Heart left ventricle (tissue), 16 donors: ENCODE measurements at regions not wholly inside any gene's neighbourhood (a gene's known extent, or its start where the extent isn't known, plus 50 kb on each side); places are given as distances from the start of the nearest gene placed in this dataset.

Source experiments
- ATAC-seq, 4 donors: fragments of 200-7000 bp; cut with Tn5 transposase; one replicate each; pipeline ENCODE4 v1.9.1; 2020 to 2022; ENCODE audit warnings: moderate library complexity in 4 of 4, mild to moderate bottlenecking in 3 of 4, moderate number of reproducible peaks in 1 of 4
- DNase-seq, 5 donors: peaks; one replicate each; pipeline ENCODE4 v3.0.0-alpha.2; 2020
- H3K27ac ChIP-seq, 12 donors: fragments of 200-600 bp; sonication (generic) in 4 of 12; one replicate each; pipeline versions ENCODE4 v1.5.0 to v1.8.0; 2016 to 2022; ENCODE audit warnings: mild to moderate bottlenecking in 2 of 12
- H3K27me3 ChIP-seq, 9 donors: fragments of 200-600 bp; sonication (generic) in 2 of 9; one replicate each; pipeline versions ENCODE4 v1.5.1 to v1.8.0; 2016 to 2022; ENCODE audit warnings: mild to moderate bottlenecking in 3 of 9
- H3K36me3 ChIP-seq, 9 donors: fragments of 200-600 bp; sonication (generic) in 2 of 9; one replicate each; pipeline versions ENCODE4 v1.5.0 to v1.8.0; 2018 to 2022; ENCODE audit warnings: mild to moderate bottlenecking in 2 of 9
- H3K4me1 ChIP-seq, 12 donors: fragments of 200-600 bp; sonication (generic) in 4 of 12; one replicate each; pipeline versions ENCODE4 v1.5.0 to v1.8.0; 2016 to 2022; ENCODE audit warnings: mild to moderate bottlenecking in 3 of 12
- H3K4me3 ChIP-seq, 12 donors: fragments of 200-600 bp; sonication (generic) in 4 of 12; one replicate each; pipeline versions ENCODE4 v1.5.0 to v1.8.0; 2017 to 2022; ENCODE audit warnings: mild to moderate bottlenecking in 9 of 12, moderate library complexity in 4 of 12
- H3K9me3 ChIP-seq, 12 donors: fragments of 200-600 bp; sonication (generic) in 4 of 12; one replicate each; pipeline versions ENCODE4 v1.5.0 to v1.8.0; 2016 to 2022; ENCODE audit warnings: mild to moderate bottlenecking in 1 of 12
- POLR2A ChIP-seq, 2 donors: fragments of 450-650 bp; IDR thresholded peaks; one replicate each; pipeline ENCODE4 v1.6.1; 2017; ENCODE audit warnings: antibody characterized with exemption in 2 of 2, mild to moderate bottlenecking in 2 of 2, moderate library complexity in 2 of 2
- WGBS, 4 donors: extraction: QIAGEN DNeasy Blood & Tissue Kit in 2 of 4; methylation state at CpG; one replicate each; pipeline versions ENCODE4 v1.1.5 to v1.1.7; 2013 to 2018; 5-methylcytosine and 5-hydroxymethylcytosine counted together
- intact Hi-C, 10 donors: fragments of 100-400 bp; cut with DNase I; formaldehyde crosslinking; loops; one replicate each; pipeline versions ENCODE4 v1.11.1 to v1.14.2; 2022
- TF ChIP-seq, protein P1 (sequence below), 12 donors: fragments of 200-600 bp; sonication (generic) in 4 of 12; IDR thresholded peaks; one replicate each; pipeline versions ENCODE4 v1.5.0 to v1.8.0; 2018 to 2022; ENCODE audit warnings: antibody characterized with exemption in 12 of 12, mild to moderate bottlenecking in 5 of 12
- donor health status: ischemic (EF 13 %, LVEDD 7.1; RV severe dilation, severe dysfunction).
- donor health status: healthy with polysubstance abuse.
- donor health status: DM: no; HTN: yes; CAD: no.
- donor health status: DM: no; HTN: no; CAD: no.
- donor health status: ischemic (EF 25% LVEDD 6.9; RV normal size, moderate dysfunction).
- donor health status: ischemic (EF 25% LVEDD 5.7; RV mildly dilated, moderate dysfunction).
- donor health status: healthy.
- donor health status: DM: yes; HTN: yes; CAD: no.
- donor health status: ischemic (EF 35%, LVEDD 5.7; RV mildly dilated, moderate dysfunction).
- donor health status: nonischemic (EF 11% LVEDD 7.7; RV severe dilation, severe dysfunction).
- donor health status: DM: yes; HTN: yes; CAD: no.
- donor health status: PGD.
- donor health status: ischemic (EF 29% LVEDD 5.4; RV normal size, mild dysfunction).
- donor health status: nonischemic (EF 23%, LVEDD 6.1; RV moderate dilation, normal function).

DNA sequence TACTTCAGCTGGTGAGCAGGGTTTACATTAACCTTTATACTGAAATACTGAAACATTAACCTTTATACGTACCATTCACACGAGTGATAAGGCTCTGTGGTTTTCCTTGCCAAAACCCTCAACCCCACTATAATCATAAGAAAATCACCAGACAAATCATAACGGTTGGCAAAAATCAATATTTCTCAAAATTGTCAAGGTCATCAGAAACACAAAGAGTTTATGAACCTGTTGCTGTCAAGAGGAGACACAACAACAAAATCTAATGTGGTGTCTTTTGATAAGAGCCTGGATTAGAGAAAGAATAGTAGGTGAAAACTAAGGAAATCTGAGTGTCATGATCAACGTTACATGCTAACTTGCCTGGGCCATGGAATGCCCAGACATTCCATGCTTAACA, 396.9 kb upstream of the TMEFF2 start:
- peaks cover 0 to 8% (median 0%) of the 10 kb centered on the region in 12 donors for H3K9me3 ChIP-seq
- no peaks in the 10 kb centered on the region for H3K36me3 ChIP-seq
- H3K27ac ChIP-seq, result no peak overlapping the region
- H3K4me3 ChIP-seq, result no peak overlapping the region
- TF ChIP-seq, protein P1, sequence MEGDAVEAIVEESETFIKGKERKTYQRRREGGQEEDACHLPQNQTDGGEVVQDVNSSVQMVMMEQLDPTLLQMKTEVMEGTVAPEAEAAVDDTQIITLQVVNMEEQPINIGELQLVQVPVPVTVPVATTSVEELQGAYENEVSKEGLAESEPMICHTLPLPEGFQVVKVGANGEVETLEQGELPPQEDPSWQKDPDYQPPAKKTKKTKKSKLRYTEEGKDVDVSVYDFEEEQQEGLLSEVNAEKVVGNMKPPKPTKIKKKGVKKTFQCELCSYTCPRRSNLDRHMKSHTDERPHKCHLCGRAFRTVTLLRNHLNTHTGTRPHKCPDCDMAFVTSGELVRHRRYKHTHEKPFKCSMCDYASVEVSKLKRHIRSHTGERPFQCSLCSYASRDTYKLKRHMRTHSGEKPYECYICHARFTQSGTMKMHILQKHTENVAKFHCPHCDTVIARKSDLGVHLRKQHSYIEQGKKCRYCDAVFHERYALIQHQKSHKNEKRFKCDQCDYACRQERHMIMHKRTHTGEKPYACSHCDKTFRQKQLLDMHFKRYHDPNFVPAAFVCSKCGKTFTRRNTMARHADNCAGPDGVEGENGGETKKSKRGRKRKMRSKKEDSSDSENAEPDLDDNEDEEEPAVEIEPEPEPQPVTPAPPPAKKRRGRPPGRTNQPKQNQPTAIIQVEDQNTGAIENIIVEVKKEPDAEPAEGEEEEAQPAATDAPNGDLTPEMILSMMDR (IDR thresholded peaks at IDR 0.05), result no peak
- TF ChIP-seq POLR2A (IDR thresholded peaks at IDR 0.05), result no peak
- intact Hi-C loops, result no loop called here
- no peaks in the 10 kb centered on the region for H3K27me3 ChIP-seq
- ATAC-seq, result no peak
- no peak for DNase-seq
- H3K4me1 ChIP-seq, result no peaks in the 10 kb centered on the region
- WGBS, 4 donors, result 79 to 84% (median 83%) methylated on average over 4 of the region's 4 CpGs

DNA sequence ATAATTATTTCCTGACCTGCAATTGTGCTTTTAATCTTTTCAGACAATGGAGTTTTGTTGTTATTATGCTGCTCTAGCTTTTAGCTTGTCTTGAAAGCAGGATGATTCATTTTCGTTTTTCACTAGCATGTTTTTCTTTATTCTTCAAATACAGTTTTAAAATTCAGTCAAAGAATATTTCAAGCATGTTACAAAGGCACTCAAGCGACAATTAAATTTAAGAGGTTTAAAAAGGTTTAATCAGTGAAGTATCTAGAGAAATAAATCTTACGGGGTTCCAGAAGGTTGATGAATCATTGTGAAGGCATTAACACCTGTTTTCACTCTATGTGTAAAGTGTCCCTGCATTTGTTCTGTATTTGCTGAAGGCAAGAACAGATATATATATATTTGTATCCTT, 390.7 kb upstream of the TMEFF2 start:
- WGBS, 4 donors, result 57 to 68% (median 66%) methylated on average over 3 of the region's 3 CpGs
- no peak for DNase-seq
- ATAC-seq, result no peak
- peaks cover 0 to 8% (median 0%) of the 10 kb centered on the region in 12 donors for H3K9me3 ChIP-seq
- no peak overlapping the region for H3K27ac ChIP-seq
- H3K27me3 ChIP-seq, result no peaks in the 10 kb centered on the region
- H3K36me3 ChIP-seq, result no peaks in the 10 kb centered on the region
- H3K4me3 ChIP-seq, result no peak overlapping the region
- no peaks in the 10 kb centered on the region for H3K4me1 ChIP-seq
- no peak for TF ChIP-seq POLR2A (IDR thresholded peaks at IDR 0.05)
- TF ChIP-seq, protein P1 (IDR thresholded peaks at IDR 0.05), result no peak
- intact Hi-C loops, result no loop called here

DNA sequence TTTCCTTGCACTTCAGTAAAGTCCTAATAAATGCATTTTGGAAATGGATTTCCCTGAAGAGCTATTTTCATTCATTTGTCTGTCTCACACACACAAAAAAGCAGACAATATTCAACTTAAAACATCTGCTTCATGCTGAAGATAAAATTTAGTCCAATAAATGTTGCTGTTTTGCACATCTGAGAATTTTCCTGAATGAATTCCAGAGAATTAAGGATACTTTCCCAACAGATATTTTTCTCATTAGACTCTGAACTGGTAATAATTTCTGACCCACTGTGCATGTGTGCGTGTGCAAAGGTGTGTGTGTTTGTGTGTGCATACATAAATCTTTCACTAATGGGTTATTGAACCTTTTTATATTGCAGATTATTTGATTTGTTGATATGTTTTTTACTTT, 390.2 kb upstream of the TMEFF2 start:
- DNase-seq (no peak), ATAC-seq (no peak)
- Histone ChIP-seq H3K27me3 (no peaks in the 10 kb centered on the region), H3K4me1 (no peaks in the 10 kb centered on the region), H3K27ac (no peak overlapping the region), H3K36me3 (no peaks in the 10 kb centered on the region), H3K4me3 (no peak overlapping the region), H3K9me3 (peaks cover 0 to 8% (median 0%) of the 10 kb centered on the region in 12 donors)
- intact Hi-C loops, result no loop called here
- TF ChIP-seq, protein P1 (IDR thresholded peaks at IDR 0.05), result no peak
- no peak for TF ChIP-seq POLR2A (IDR thresholded peaks at IDR 0.05)
- 69 to 80% (median 78%) methylated on average over 1 of the region's 1 CpG for WGBS, 4 donors

DNA sequence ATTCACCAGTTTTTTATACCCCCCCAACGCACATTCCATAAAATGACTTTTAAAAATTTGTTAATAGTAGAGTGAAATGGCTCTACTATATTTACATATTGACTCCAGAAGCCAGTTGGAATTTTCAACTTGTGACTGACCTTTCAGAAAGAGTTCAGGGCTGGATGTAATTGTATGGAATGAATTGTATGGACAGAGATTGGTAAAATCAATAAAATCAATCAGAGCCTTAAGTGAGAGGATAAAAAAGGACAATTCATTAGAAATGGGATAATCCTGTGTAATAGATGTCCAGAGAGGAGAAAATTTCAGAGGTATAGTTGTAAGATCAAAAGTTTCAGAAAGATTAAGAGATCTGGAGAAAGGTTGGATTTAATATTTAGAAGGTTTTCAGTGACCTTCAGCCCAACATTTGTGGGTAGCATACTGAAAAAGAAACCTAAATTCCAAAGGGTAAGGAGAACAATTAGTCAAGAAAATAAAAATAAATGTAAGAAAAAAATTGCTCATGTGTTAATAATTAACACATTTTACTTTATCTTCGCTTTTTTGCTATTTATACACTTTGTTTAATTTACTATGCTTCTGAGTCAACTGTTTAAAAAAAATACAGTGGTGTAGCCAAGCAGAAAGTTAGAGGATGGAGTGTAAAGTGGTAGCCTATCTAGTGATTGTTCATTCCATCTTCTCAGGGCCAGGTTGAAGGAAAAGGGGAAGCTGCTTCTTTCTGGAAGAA, 385.4 kb upstream of the TMEFF2 start:
- WGBS, 4 donors, result 68 to 77% (median 71%) methylated on average over 2 of the region's 2 CpGs
- intact Hi-C loops, result no loop called here
- DNase-seq (no peak), ATAC-seq (no peak)
- no peak overlapping the region for H3K4me3 ChIP-seq
- no peaks in the 10 kb centered on the region for H3K36me3 ChIP-seq
- no peaks in the 10 kb centered on the region for H3K27me3 ChIP-seq
- no peaks in the 10 kb centered on the region for H3K4me1 ChIP-seq
- H3K9me3 ChIP-seq, result peaks cover 0 to 4% (median 0%) of the 10 kb centered on the region in 12 donors
- no peak overlapping the region for H3K27ac ChIP-seq
- no peak for TF ChIP-seq POLR2A (IDR thresholded peaks at IDR 0.05)
- TF ChIP-seq, protein P1 (IDR thresholded peaks at IDR 0.05), result no peak
